ENCODE measurements at regions not wholly inside any gene's neighbourhood (a gene's known extent, or its start where the extent isn't known, plus 50 kb on each side); places are given as distances from the start of the nearest gene placed in this dataset.
A peak's percentile ranks its signal among the peaks of the same experiment; 100 is the strongest.

- TF ChIP-seq CTCF (optimal IDR thresholded peaks at IDR 0.05 in 1 of 3, IDR thresholded peaks at IDR 0.05 in 1 of 3, conservative IDR thresholded peaks at IDR 0.05 in 1 of 3; ENCODE audit: extremely low read depth in 1 of 3, insufficient read depth in 2 of 3, low read length in 3 of 3) (peak; percentile 51 to 56 (median 52)), EZH2 (IDR thresholded peaks at IDR 0.05; ENCODE audit: low read length) (no peak)
Measured at GRCh38 chr16:52976539-52977167, 76.0 kb downstream of the CHD9NB start.

Data from keratinocyte (primary cell).